GM21447 (cell line): ENCODE measurements at regions not wholly inside any gene's neighbourhood (a gene's known extent, or its start where the extent isn't known, plus 50 kb on each side); places are given as distances from the start of the nearest gene placed in this dataset.

ENCODE experiments used
- ATAC-seq: cut with Tn5 transposase; IDR thresholded peaks from one replicate; pipeline ENCODE4 v1.9.1; 2021; ENCODE audit not compliant: unreplicated experiment

- ATAC-seq, result no peak
Observed at GRCh38 chr20:60467771-60468170, 509.5 kb downstream of the CDH26 start.

GRCh38 chr20:60469829-60470228, 511.6 kb downstream of the CDH26 start:
- no peak for ATAC-seq

- no peak for ATAC-seq
Observed at GRCh38 chr20:60470366-60470765, 512.1 kb downstream of the CDH26 start.

GRCh38 chr20:60473211-60473610, 515.0 kb downstream of the CDH26 start:
- no peak for ATAC-seq

- ATAC-seq, result no peak
Observed at GRCh38 chr20:60474385-60474910, 516.2 kb downstream of the CDH26 start.

- ATAC-seq, result no peak
Observed at GRCh38 chr20:60476045-60476444, 517.8 kb downstream of the CDH26 start.

GRCh38 chr20:60477958-60478357, 519.7 kb downstream of the CDH26 start:
- no peak for ATAC-seq

GRCh38 chr20:60478533-60478932, 520.3 kb downstream of the CDH26 start:
- no peak for ATAC-seq

- ATAC-seq, result no peak
Observed at GRCh38 chr20:60480950-60481742, 522.9 kb downstream of the CDH26 start.

GRCh38 chr20:60481743-60482133, 523.5 kb downstream of the CDH26 start:
- no peak for ATAC-seq

- ATAC-seq, result no peak
Observed at GRCh38 chr20:60482221-60483008, 524.2 kb downstream of the CDH26 start.

GRCh38 chr20:60483371-60483770, 525.1 kb downstream of the CDH26 start:
- no peak for ATAC-seq

- ATAC-seq, result no peak
Observed at GRCh38 chr20:60484316-60484715, 526.1 kb downstream of the CDH26 start.

- ATAC-seq, result no peak
Observed at GRCh38 chr20:60485012-60485760, 527.0 kb downstream of the CDH26 start.

- ATAC-seq, result no peak
Observed at GRCh38 chr20:60486315-60486714, 528.1 kb downstream of the CDH26 start.

GRCh38 chr20:60486937-60487336, 528.7 kb downstream of the CDH26 start:
- no peak for ATAC-seq

GRCh38 chr20:60490217-60491050, 532.2 kb downstream of the CDH26 start:
- ATAC-seq, result no peak

- ATAC-seq, result no peak
Observed at GRCh38 chr20:60491051-60491581, 532.9 kb downstream of the CDH26 start.

- ATAC-seq, result no peak
Observed at GRCh38 chr20:60494476-60494875, 536.3 kb downstream of the CDH26 start.
